BE2C (cell line): ENCODE measurements at regions not wholly inside any gene's neighbourhood (a gene's known extent, or its start where the extent isn't known, plus 50 kb on each side); places are given as distances from the start of the nearest gene placed in this dataset.

ENCODE experiments used
- DNase-seq: peaks from one replicate; pipeline ENCODE4 v3.0.0-alpha.2; 2020
- H3K27me3 ChIP-seq: fragments of 250-450 bp; sonication (Bioruptor Pico); 2 replicates; pipeline ENCODE4 v1.5.1; 2020; ENCODE audit warnings: mild to moderate bottlenecking
- H3K36me3 ChIP-seq: fragments of 250-450 bp; sonication (Bioruptor Pico); 2 replicates; pipeline ENCODE4 v1.5.1; 2020; ENCODE audit warnings: mild to moderate bottlenecking
- H3K4me1 ChIP-seq: fragments of 250-450 bp; sonication (Bioruptor Pico); 2 replicates; pipeline ENCODE4 v1.5.1; 2020
- H3K4me3 ChIP-seq: 2 replicates; pipeline ENCODE4 v1.5.1; 2011; ENCODE audit warnings: low read depth, low read length
- H3K9me3 ChIP-seq: fragments of 250-450 bp; sonication (Bioruptor Pico); 2 replicates; pipeline ENCODE4 v1.5.1; 2020
- CTCF ChIP-seq: IDR thresholded peaks from 2 replicates; pipeline ENCODE4 v1.5.1; 2012; ENCODE audit warnings: mild to moderate bottlenecking, low read depth, low read length

- TF ChIP-seq CTCF: no peak
- Histone ChIP-seq H3K27me3 (no peaks in the 10 kb centered on the region), H3K4me1 (peaks cover 5% of the 10 kb centered on the region), H3K9me3 (no peaks in the 10 kb centered on the region), H3K4me3 (no peak overlapping the region), H3K36me3 (no peaks in the 10 kb centered on the region)
- no peak for DNase-seq
Observed at GRCh38 chr4:111639120-111639690, 506.0 kb upstream of the FAM241A start.

- Histone ChIP-seq H3K9me3 (no peaks in the 10 kb centered on the region), H3K4me1 (no peaks in the 10 kb centered on the region), H3K27me3 (no peaks in the 10 kb centered on the region), H3K36me3 (no peaks in the 10 kb centered on the region), H3K4me3 (no peak overlapping the region)
- no peak for DNase-seq
- TF ChIP-seq CTCF: no peak
Observed at GRCh38 chr4:111639876-111640275, 505.4 kb upstream of the FAM241A start.

- H3K9me3 ChIP-seq: no peaks in the 10 kb centered on the region
- H3K27me3 ChIP-seq: no peaks in the 10 kb centered on the region
- peak; percentile 99 for TF ChIP-seq CTCF
- no peaks in the 10 kb centered on the region for H3K4me1 ChIP-seq
- DNase-seq: peak; percentile 74
- no peaks in the 10 kb centered on the region for H3K36me3 ChIP-seq
- no peak overlapping the region for H3K4me3 ChIP-seq
Observed at GRCh38 chr4:111641813-111642579, 503.3 kb upstream of the FAM241A start.

- H3K9me3 ChIP-seq: no peaks in the 10 kb centered on the region
- no peak for TF ChIP-seq CTCF
- no peak for DNase-seq
- H3K27me3 ChIP-seq: no peaks in the 10 kb centered on the region; the same call in none of the 2 replicates
- H3K4me1 ChIP-seq: peaks cover 5% of the 10 kb centered on the region
- no peak overlapping the region for H3K4me3 ChIP-seq
- H3K36me3 ChIP-seq: no peaks in the 10 kb centered on the region
Observed at GRCh38 chr4:111648056-111648455, 497.2 kb upstream of the FAM241A start.

- Histone ChIP-seq H3K4me3 (no peak overlapping the region), H3K27me3 (no peaks in the 10 kb centered on the region; the same call in none of the 2 replicates), H3K9me3 (no peaks in the 10 kb centered on the region), H3K36me3 (no peaks in the 10 kb centered on the region), H3K4me1 (peaks cover 5% of the 10 kb centered on the region)
- TF ChIP-seq CTCF: no peak
- no peak for DNase-seq
Observed at GRCh38 chr4:111649308-111649707, 495.9 kb upstream of the FAM241A start.

GRCh38 chr4:111650146-111650545 is 495.1 kb upstream of the FAM241A start:
- H3K4me1 ChIP-seq: peaks cover 5% of the 10 kb centered on the region
- H3K36me3 ChIP-seq: no peaks in the 10 kb centered on the region
- no peaks in the 10 kb centered on the region for H3K9me3 ChIP-seq
- no peak overlapping the region for H3K4me3 ChIP-seq
- no peaks in the 10 kb centered on the region; the same call in none of the 2 replicates for H3K27me3 ChIP-seq
- no peak for TF ChIP-seq CTCF
- DNase-seq: no peak
